Glutamatergic neuron (in vitro differentiated cells): ENCODE measurements at regions not wholly inside any gene's neighbourhood (a gene's known extent, or its start where the extent isn't known, plus 50 kb on each side); places are given as distances from the start of the nearest gene placed in this dataset.
"Not testable (repeated sequence)": the region's sequence is repeated elsewhere in the genome, so short reads cannot be mapped to it uniquely, and the experiment has no call there.

Experiments
- DNase-seq: peaks from one replicate; pipeline ENCODE4 v3.0.0; 2022
- H3K27ac Mint-ChIP-seq: one replicate; pipeline ENCODE4 v1.8.0; 2020; ENCODE audit warnings: mild to moderate bottlenecking, mixed read lengths, inconsistent platforms; ENCODE audit not compliant: unreplicated experiment
- H3K27me3 Mint-ChIP-seq: one replicate; pipeline ENCODE4 v1.8.0; 2020; ENCODE audit warnings: mild to moderate bottlenecking, moderate library complexity, mixed read lengths, inconsistent platforms; ENCODE audit not compliant: unreplicated experiment
- H3K36me3 Mint-ChIP-seq: one replicate; pipeline ENCODE4 v1.8.0; 2020; ENCODE audit warnings: mild to moderate bottlenecking, mixed read lengths, inconsistent platforms; ENCODE audit not compliant: unreplicated experiment
- H3K4me1 Mint-ChIP-seq: one replicate; pipeline ENCODE4 v1.8.0; 2020; ENCODE audit warnings: mild to moderate bottlenecking, low read depth, mixed read lengths, inconsistent platforms; ENCODE audit not compliant: unreplicated experiment
- H3K4me3 Mint-ChIP-seq: one replicate; pipeline ENCODE4 v1.8.0; 2020; ENCODE audit warnings: mild to moderate bottlenecking, mixed read lengths, inconsistent platforms; ENCODE audit not compliant: unreplicated experiment
- H3K9me3 Mint-ChIP-seq: one replicate; pipeline ENCODE4 v1.8.0; 2020; ENCODE audit warnings: mild to moderate bottlenecking, moderate library complexity, mixed read lengths, inconsistent platforms; ENCODE audit not compliant: unreplicated experiment
- TF ChIP-seq, protein P1 (sequence below): fragments of 200-600 bp; sonication (generic); IDR thresholded peaks from one replicate; pipeline ENCODE4 v1.5.0; 2021; ENCODE audit not compliant: partially characterized antibody, unreplicated experiment

DNA sequence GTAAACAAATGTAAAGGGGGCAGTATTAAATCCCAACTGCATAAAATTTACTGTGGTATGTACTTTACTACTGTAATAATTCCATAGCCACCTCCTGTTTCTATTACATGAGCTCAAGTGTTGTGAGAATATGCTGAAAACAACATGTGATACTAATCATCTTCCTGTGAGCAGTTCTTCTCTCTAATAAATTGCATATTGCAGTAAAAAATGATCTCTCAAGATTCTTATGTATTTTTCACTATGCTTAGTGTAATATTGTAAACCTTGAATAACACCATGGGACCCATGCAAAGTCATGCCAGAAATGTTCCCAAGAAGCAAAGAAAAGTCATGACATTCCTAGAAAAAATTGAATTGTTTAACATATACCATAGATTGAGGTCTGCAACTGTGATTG lies 133.0 kb upstream of the ATXN1 start:
- TF ChIP-seq, protein P1, sequence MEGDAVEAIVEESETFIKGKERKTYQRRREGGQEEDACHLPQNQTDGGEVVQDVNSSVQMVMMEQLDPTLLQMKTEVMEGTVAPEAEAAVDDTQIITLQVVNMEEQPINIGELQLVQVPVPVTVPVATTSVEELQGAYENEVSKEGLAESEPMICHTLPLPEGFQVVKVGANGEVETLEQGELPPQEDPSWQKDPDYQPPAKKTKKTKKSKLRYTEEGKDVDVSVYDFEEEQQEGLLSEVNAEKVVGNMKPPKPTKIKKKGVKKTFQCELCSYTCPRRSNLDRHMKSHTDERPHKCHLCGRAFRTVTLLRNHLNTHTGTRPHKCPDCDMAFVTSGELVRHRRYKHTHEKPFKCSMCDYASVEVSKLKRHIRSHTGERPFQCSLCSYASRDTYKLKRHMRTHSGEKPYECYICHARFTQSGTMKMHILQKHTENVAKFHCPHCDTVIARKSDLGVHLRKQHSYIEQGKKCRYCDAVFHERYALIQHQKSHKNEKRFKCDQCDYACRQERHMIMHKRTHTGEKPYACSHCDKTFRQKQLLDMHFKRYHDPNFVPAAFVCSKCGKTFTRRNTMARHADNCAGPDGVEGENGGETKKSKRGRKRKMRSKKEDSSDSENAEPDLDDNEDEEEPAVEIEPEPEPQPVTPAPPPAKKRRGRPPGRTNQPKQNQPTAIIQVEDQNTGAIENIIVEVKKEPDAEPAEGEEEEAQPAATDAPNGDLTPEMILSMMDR = no peak
- H3K27ac Mint-ChIP-seq = no peak overlapping the region
- H3K4me1 Mint-ChIP-seq = peaks cover 4% of the 10 kb centered on the region
- peaks cover 4% of the 10 kb centered on the region for H3K9me3 Mint-ChIP-seq
- DNase-seq = no peak
- no peak overlapping the region for H3K4me3 Mint-ChIP-seq
- H3K36me3 Mint-ChIP-seq = no peaks in the 10 kb centered on the region
- no peaks in the 10 kb centered on the region for H3K27me3 Mint-ChIP-seq

DNA sequence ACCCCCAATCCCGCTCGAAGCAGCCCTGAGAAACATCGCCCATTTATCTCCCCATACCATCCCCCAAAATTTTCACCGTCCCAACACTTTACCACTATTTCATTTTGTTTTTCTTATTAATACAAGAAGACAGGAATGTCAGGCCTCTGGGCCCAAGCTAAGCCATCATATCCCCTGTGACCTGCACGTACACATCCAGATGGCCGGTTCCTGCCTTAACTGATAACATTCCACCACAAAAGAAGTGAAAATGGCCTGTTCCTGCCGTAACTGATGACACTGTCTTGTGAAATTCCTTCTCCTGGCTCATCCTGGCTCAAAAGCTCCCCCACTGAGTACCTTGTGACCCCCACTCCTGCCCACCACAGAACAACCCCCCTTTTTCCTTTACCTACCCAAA lies 129.8 kb upstream of the ATXN1 start:
- not testable (repeated sequence) for H3K4me3 Mint-ChIP-seq, H3K27ac Mint-ChIP-seq, H3K27me3 Mint-ChIP-seq, H3K4me1 Mint-ChIP-seq, H3K9me3 Mint-ChIP-seq, DNase-seq, H3K36me3 Mint-ChIP-seq

DNA sequence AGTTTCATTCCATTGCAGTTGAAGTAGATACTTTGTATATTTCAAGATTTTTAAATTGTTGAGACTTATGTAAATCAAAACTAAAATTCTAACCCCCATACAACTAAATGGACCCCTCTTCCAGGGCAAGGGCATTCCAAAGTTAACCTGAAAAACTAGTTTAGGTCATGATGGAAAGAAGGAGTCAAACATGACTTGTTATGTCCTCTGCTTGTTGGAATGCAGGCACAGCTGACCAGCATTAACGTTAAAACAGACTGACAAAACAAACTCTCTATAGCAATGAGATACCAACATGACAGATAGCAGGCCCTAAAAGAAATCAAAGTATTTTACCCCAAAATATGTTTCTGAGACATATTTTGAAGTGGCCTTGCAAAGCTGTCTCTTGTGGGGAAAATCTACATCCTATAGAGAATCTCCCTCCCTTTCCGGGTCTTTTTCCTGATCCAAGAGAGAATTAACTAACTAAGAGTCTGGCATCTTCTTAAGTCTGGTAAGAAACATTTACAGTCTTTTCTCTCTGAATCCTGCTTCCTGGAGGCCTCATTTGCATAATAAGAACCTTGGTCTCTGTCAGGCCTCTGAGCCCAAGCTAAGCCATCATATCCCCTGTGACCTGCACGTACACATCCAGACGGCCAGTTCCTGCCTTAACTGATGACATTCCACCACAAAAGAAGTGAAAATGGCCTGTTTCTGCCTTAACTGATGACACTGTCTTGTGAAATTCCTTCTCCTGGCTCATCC lies 124.3 kb upstream of the ATXN1 start:
- Mint-ChIP-seq H3K4me3 (no peak overlapping the region), H3K27me3 (no peaks in the 10 kb centered on the region), H3K9me3 (peaks cover 5% of the 10 kb centered on the region), H3K4me1 (no peaks in the 10 kb centered on the region), H3K36me3 (peaks cover 6% of the 10 kb centered on the region), H3K27ac (no peak overlapping the region)
- DNase-seq = no peak
- TF ChIP-seq, protein P1 = no peak

DNA sequence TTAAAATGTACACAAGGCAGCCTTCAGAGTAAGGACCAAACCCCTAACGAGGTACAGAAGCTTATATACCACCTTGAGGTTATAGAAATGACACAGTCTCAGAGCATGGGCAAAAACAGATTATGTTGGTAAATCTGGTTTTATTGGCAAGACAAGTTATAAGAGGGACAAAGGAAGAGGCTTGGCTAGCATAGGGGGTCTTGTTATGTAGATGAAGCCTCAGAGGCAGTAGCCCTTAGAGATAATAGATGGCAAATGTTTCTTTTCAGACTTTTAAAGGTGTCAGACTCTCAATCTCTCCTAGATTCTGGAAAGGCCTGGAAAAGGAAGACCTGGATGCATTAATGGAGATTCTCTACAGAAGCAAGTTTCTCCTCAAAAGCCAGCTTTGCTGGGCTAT lies 123.3 kb upstream of the ATXN1 start:
- no peak overlapping the region for H3K4me3 Mint-ChIP-seq
- no peak for DNase-seq
- no peaks in the 10 kb centered on the region for H3K4me1 Mint-ChIP-seq
- no peaks in the 10 kb centered on the region for H3K27me3 Mint-ChIP-seq
- H3K9me3 Mint-ChIP-seq = peaks cover 2% of the 10 kb centered on the region
- H3K27ac Mint-ChIP-seq = no peak overlapping the region
- TF ChIP-seq, protein P1 = no peak
- H3K36me3 Mint-ChIP-seq = peaks cover 6% of the 10 kb centered on the region

DNA sequence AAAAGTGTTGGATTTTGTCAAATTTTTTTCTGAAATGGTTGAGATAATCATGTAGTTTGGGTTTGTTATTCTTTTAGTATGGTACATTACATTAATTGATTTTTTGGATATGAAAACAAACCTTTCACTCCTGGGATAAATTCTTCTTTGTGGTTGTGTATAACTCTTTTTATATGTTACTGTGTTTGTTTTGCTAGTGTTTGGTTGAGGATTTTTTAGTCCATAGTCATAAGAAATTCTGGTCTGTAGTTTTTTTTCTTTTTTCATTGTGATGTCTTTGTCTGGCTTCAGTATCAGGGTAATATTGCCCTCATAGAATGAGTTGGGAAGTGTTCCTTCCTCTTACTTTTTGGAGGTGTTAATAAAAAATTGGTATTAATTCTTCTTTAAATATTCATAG lies 122.2 kb upstream of the ATXN1 start:
- no peak overlapping the region for H3K4me3 Mint-ChIP-seq
- DNase-seq = no peak
- no peaks in the 10 kb centered on the region for H3K4me1 Mint-ChIP-seq
- no peak overlapping the region for H3K27ac Mint-ChIP-seq
- TF ChIP-seq, protein P1 = no peak
- H3K36me3 Mint-ChIP-seq = peaks cover 6% of the 10 kb centered on the region
- H3K27me3 Mint-ChIP-seq = no peaks in the 10 kb centered on the region
- H3K9me3 Mint-ChIP-seq = peaks cover 2% of the 10 kb centered on the region
